ENCODE measurements at regions not wholly inside any gene's neighbourhood (a gene's known extent, or its start where the extent isn't known, plus 50 kb on each side); places are given as distances from the start of the nearest gene placed in this dataset.

- no peak overlapping the region for H3K4me3 ChIP-seq (replicated peaks in 1 of 2; ENCODE audit: low read depth in 2 of 2, low read length in 2 of 2)
- no peak for TF ChIP-seq CTCF (IDR thresholded peaks at IDR 0.05; ENCODE audit: low read depth, low read length)
- DNase-seq (ENCODE audit: low read depth in 2 of 2), result no peak
These were observed 759.1 kb upstream of the RBFOX1 start for GRCh38 chr16:6573577-6573976.

GRCh38 chr16:6571044-6571443 lies 761.6 kb upstream of the RBFOX1 start:
- TF ChIP-seq CTCF (IDR thresholded peaks at IDR 0.05; ENCODE audit: low read depth, low read length), result no peak
- DNase-seq (ENCODE audit: low read depth in 2 of 2), result no peak
- no peak overlapping the region for H3K4me3 ChIP-seq (replicated peaks in 1 of 2; ENCODE audit: low read depth in 2 of 2, low read length in 2 of 2)

- no peak for DNase-seq (ENCODE audit: low read depth in 2 of 2)
- no peak for TF ChIP-seq CTCF (IDR thresholded peaks at IDR 0.05; ENCODE audit: low read depth, low read length)
- H3K4me3 ChIP-seq (replicated peaks in 1 of 2; ENCODE audit: low read depth in 2 of 2, low read length in 2 of 2), result no peak overlapping the region
These were observed 762.1 kb upstream of the RBFOX1 start for GRCh38 chr16:6570530-6570929.

- no peak for DNase-seq (ENCODE audit: low read depth in 2 of 2)
- TF ChIP-seq CTCF (IDR thresholded peaks at IDR 0.05; ENCODE audit: low read depth, low read length), result no peak
- H3K4me3 ChIP-seq (replicated peaks in 1 of 2; ENCODE audit: low read depth in 2 of 2, low read length in 2 of 2), result no peak overlapping the region
These were observed 769.7 kb upstream of the RBFOX1 start for GRCh38 chr16:6562986-6563385.

- H3K4me3 ChIP-seq (replicated peaks in 1 of 2; ENCODE audit: low read depth in 2 of 2, low read length in 2 of 2), result no peak overlapping the region
- no peak for DNase-seq (ENCODE audit: low read depth in 2 of 2)
- TF ChIP-seq CTCF (IDR thresholded peaks at IDR 0.05; ENCODE audit: low read depth, low read length), result no peak
These were observed 772.1 kb upstream of the RBFOX1 start for GRCh38 chr16:6560306-6561100.

- no peak overlapping the region for H3K4me3 ChIP-seq (replicated peaks in 1 of 2; ENCODE audit: low read depth in 2 of 2, low read length in 2 of 2)
- DNase-seq (ENCODE audit: low read depth in 2 of 2), result no peak
- TF ChIP-seq CTCF (IDR thresholded peaks at IDR 0.05; ENCODE audit: low read depth, low read length), result no peak
These were observed 774.0 kb upstream of the RBFOX1 start for GRCh38 chr16:6558661-6559060.

- H3K4me3 ChIP-seq (replicated peaks in 1 of 2; ENCODE audit: low read depth in 2 of 2, low read length in 2 of 2), result no peak overlapping the region
- TF ChIP-seq CTCF (IDR thresholded peaks at IDR 0.05; ENCODE audit: low read depth, low read length), result no peak
- no peak for DNase-seq (ENCODE audit: low read depth in 2 of 2)
These were observed 774.5 kb upstream of the RBFOX1 start for GRCh38 chr16:6558126-6558525.
